NB4 (cell line): ENCODE measurements at regions not wholly inside any gene's neighbourhood (a gene's known extent, or its start where the extent isn't known, plus 50 kb on each side); places are given as distances from the start of the nearest gene placed in this dataset.
"Not testable (repeated sequence)": the region's sequence is repeated elsewhere in the genome, so short reads cannot be mapped to it uniquely, and the experiment has no call there.

Experiments used
- MYC ChIP-seq: IDR thresholded peaks from 2 replicates; pipeline ENCODE4 v1.6.1; 2011; ENCODE audit warnings: low read depth, low read length
- POLR2A ChIP-seq: IDR thresholded peaks from 2 replicates; pipeline ENCODE4 v1.6.1; 2011; ENCODE audit warnings: mild to moderate bottlenecking; ENCODE audit not compliant: insufficient read length; ENCODE audit errors: extremely low read depth
- TF ChIP-seq, protein P1 (sequence below): IDR thresholded peaks from one replicate; pipeline ENCODE4 v1.5.1; 2012; ENCODE audit warnings: low read depth, low read length
- TF ChIP-seq, protein P2 (sequence below): IDR thresholded peaks from 2 replicates; pipeline ENCODE4 v1.6.1; 2011; ENCODE audit warnings: low read depth, low read length

DNA sequence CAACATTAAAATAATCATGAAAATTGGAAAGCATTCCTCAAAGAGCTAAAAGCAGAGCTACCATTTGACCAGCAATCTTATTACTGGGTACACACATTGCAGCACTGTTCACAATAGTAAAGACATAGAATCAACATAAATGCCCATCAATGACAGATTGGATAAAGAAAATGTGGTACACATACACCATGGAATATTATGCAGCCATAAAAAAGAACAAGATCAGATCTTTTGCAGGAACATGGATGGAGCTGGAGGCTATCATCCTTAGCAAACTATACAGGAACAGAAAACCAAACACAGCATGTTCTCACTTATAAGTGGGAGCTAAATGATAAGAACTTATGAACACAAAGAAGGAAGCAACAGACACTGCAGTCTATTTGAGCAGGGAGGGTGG lies 52.8 kb upstream of the UNC5A start:
- TF ChIP-seq, protein P1, sequence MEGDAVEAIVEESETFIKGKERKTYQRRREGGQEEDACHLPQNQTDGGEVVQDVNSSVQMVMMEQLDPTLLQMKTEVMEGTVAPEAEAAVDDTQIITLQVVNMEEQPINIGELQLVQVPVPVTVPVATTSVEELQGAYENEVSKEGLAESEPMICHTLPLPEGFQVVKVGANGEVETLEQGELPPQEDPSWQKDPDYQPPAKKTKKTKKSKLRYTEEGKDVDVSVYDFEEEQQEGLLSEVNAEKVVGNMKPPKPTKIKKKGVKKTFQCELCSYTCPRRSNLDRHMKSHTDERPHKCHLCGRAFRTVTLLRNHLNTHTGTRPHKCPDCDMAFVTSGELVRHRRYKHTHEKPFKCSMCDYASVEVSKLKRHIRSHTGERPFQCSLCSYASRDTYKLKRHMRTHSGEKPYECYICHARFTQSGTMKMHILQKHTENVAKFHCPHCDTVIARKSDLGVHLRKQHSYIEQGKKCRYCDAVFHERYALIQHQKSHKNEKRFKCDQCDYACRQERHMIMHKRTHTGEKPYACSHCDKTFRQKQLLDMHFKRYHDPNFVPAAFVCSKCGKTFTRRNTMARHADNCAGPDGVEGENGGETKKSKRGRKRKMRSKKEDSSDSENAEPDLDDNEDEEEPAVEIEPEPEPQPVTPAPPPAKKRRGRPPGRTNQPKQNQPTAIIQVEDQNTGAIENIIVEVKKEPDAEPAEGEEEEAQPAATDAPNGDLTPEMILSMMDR: not testable (repeated sequence)
- not testable (repeated sequence) for TF ChIP-seq POLR2A, MYC
- TF ChIP-seq, protein P2, sequence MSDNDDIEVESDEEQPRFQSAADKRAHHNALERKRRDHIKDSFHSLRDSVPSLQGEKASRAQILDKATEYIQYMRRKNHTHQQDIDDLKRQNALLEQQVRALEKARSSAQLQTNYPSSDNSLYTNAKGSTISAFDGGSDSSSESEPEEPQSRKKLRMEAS: not testable (repeated sequence)
